GM19240 (cell line): ENCODE measurements at regions not wholly inside any gene's neighbourhood (a gene's known extent, or its start where the extent isn't known, plus 50 kb on each side); places are given as distances from the start of the nearest gene placed in this dataset.
"Not testable (repeated sequence)": the region's sequence is repeated elsewhere in the genome, so short reads cannot be mapped to it uniquely, and the experiment has no call there.

Experiments used
- DNase-seq: peaks from one replicate; pipeline ENCODE4 v3.0.0; 2011; ENCODE audit warnings: low spot score; ENCODE audit not compliant: insufficient read length

- DNase-seq, result no peak
Measured at GRCh38 chr10:31687663-31688482, 240.8 kb downstream of the ARHGAP12 start.

GRCh38 chr10:31686599-31686998 is 242.0 kb downstream of the ARHGAP12 start:
- DNase-seq, result no peak

GRCh38 chr10:31683682-31684081 is 244.9 kb downstream of the ARHGAP12 start:
- DNase-seq, result no peak

GRCh38 chr10:31679936-31680335 is 248.7 kb downstream of the ARHGAP12 start:
- DNase-seq, result no peak

GRCh38 chr10:31678575-31679516 is 249.8 kb downstream of the ARHGAP12 start:
- DNase-seq, result no peak

GRCh38 chr10:31678139-31678536 is 250.5 kb downstream of the ARHGAP12 start:
- no peak for DNase-seq

GRCh38 chr10:31677195-31678138 is 251.2 kb downstream of the ARHGAP12 start:
- DNase-seq, result no peak

GRCh38 chr10:31675726-31676125 is 252.9 kb downstream of the ARHGAP12 start:
- no peak for DNase-seq

- no peak for DNase-seq
Measured at GRCh38 chr10:31669357-31669756, 259.3 kb downstream of the ARHGAP12 start.

- no peak for DNase-seq
Measured at GRCh38 chr10:31668326-31668725, 260.3 kb downstream of the ARHGAP12 start.

GRCh38 chr10:31665764-31666279 is 262.8 kb downstream of the ARHGAP12 start:
- DNase-seq, result not testable (repeated sequence)

GRCh38 chr10:31664803-31665202 is 263.8 kb downstream of the ARHGAP12 start:
- DNase-seq, result no peak

- DNase-seq, result not testable (repeated sequence)
Measured at GRCh38 chr10:31664071-31664470, 264.6 kb downstream of the ARHGAP12 start.

GRCh38 chr10:31660300-31660699 is 268.3 kb downstream of the ARHGAP12 start:
- DNase-seq, result no peak

- no peak for DNase-seq
Measured at GRCh38 chr10:31659665-31660064, 269.0 kb downstream of the ARHGAP12 start.

GRCh38 chr10:31657434-31657872 is 271.2 kb downstream of the ARHGAP12 start:
- DNase-seq, result no peak

- no peak for DNase-seq
Measured at GRCh38 chr10:31656851-31657433, 271.7 kb downstream of the ARHGAP12 start.

- DNase-seq, result no peak
Measured at GRCh38 chr10:31652038-31652437, 276.6 kb downstream of the ARHGAP12 start.

- no peak for DNase-seq
Measured at GRCh38 chr10:31650010-31650409, 278.6 kb downstream of the ARHGAP12 start.

GRCh38 chr10:31648966-31649365 is 279.7 kb downstream of the ARHGAP12 start:
- no peak for DNase-seq
